Endometrium (tissue), 2 donors: ENCODE measurements at regions not wholly inside any gene's neighbourhood (a gene's known extent, or its start where the extent isn't known, plus 50 kb on each side); places are given as distances from the start of the nearest gene placed in this dataset.

Source experiments
- FAIRE-seq: peaks from 2 replicates; lab custom pipeline; 2012; peaks lifted over from hg19 to GRCh38; lab: Jason Lieb, UNC
- donor health status: control.
- donor health status: control.

DNA sequence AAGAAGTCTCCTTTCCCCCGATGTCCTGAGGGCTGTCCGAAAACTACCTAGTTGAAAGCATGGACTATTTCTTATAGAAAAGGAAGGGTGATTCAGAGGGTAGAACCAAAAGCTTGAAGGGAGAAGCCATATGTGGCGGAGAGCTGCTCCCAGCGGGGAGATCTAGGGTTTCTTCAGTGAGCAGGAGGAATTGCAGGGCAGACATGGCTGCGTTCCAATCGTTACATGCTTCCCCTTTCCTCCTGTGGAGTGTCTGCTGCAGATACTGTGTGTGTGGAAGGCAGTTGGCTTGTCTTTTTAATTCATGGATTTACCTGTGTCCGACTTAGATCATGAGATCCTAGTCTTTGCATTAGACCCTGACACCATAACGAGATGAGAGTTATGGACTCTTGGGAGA is 799.5 kb downstream of the QKI start:
- FAIRE-seq, result no peak

DNA sequence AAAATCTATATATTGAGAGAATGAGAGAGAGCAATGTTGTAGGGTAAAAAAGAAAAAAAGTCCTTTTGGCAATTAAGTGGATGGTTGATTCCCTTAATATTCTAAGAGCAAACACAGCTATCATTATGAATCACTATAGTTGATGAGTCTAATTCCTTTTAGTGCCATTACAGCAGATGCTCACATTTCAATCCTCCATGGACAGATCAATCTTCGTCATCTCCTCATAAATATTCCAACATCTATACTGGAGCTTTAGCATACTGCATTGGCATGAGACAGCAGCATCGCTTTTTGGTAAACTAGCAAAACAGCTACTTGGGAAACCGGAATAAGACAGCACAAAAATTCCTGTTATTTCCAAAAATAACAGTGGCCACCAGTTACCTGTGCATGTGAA is 796.7 kb downstream of the QKI start:
- FAIRE-seq, result no peak

DNA sequence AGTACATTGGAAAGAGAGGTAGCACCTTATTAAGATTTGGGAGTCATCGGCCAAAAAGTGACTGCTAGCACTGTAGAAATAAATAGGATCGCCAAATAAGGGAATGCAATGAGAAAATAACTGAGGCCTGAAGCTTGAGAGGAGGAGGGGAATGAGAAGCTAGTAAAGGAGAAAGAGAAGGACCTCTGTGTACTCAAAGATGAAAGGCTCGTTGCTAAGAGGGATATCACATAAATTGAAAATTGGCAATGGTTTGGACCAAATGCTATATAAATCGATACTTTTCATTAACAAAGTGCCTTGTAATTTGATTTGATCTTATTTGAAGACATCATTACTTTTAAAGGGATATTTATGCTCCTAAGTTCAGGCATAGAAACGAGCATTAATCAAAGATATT is 796.3 kb downstream of the QKI start:
- no peak for FAIRE-seq

DNA sequence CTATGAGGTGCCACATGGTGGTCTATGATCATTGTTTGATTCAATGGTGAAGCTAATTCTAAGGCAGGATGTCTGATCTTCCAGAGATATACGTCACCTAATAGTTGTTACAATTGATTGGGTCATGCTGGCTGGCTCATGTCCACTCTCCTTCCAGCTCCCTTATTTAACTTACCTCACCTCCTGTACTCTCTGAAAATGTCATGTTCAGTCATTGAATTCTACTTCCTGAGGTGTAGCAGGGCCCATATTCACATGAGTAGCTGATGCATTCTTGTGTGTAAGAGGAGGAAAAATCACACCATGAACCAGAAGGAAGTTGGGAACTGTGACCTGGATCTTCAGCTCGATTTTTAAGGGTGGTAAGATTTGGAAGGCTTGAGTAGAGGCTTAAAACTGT is 795.8 kb downstream of the QKI start:
- FAIRE-seq, result no peak

DNA sequence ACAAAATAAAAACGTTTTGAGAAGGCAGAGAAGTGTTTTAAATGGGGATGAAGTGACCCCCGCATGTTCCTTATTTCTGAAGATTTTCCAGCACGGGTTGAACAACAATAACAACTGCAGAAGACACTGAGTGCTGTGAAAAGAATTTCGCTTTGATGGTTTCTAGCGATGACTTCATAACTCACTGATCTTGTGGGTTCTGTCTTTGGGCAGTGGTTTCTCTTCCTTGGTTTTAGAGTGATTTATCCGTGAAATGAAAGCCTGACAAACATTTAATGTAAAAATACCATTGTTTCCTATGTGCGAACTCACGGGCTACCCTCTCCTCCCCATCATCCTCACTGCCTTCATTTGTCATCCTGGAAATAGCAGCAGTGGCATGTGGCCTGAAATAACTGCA is 793.9 kb downstream of the QKI start:
- FAIRE-seq, result no peak

DNA sequence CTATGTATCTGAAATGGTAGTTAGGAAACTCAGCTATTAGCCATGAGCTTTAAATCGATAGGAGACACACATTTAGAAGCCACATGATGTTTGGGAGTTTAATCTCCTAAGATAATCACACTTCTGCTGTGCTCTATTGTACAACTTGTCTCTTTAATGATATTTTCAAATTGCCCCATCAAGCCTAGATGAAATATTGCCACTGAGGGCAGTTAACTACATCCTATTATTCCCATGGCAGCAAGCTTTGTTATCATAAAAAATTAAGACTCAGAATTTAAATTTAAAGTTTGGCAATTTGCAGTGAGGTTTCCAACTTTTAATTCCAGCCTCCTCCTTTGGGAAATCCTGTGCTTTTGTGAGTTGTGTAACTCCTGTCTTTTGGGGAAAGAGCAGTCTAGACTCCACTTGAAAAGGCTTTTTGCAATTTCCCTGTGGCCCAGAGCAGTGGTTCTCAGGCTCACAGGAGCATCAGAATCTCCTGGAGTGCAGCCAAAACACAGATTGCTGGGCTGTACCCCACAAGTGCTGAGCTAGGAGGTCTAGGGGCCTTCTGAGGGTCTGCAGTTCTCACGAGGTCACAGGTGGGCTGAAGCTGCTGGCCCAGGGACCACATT is 792.4 kb downstream of the QKI start:
- FAIRE-seq, result no peak

DNA sequence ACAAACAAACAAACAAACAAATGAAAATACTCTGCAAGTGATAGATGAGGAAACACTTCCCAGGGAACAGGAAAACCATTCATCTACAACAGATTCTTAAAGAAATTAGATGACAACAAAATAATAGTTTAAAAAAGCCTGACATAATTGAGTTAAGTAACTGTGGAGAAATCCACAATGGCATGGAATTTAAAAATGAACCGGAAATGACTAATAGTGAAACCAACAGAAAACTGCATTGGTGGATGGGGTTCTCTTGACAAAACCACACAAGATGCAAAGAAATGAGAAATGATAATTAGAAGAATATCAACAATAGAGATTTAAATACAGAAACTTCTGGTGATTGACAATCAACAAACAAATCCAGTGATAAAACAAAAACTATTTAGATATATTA is 785.6 kb downstream of the QKI start:
- no peak for FAIRE-seq

DNA sequence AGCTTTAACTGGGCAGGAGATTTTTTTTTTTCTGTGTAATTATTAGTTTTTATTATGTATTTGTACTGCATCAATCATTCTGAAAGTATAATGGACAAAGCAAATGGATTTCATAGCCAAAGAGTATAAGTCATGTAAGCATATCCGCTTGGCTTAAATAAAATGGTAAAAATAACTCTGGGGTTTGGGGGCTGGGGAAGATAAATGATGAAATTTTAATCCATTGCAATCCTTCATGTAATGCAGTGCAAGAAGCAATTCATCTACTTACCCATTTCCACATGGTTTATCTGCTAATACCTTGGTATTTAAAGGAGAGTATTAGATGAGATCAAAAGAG is 781.4 kb downstream of the QKI start:
- no peak for FAIRE-seq

DNA sequence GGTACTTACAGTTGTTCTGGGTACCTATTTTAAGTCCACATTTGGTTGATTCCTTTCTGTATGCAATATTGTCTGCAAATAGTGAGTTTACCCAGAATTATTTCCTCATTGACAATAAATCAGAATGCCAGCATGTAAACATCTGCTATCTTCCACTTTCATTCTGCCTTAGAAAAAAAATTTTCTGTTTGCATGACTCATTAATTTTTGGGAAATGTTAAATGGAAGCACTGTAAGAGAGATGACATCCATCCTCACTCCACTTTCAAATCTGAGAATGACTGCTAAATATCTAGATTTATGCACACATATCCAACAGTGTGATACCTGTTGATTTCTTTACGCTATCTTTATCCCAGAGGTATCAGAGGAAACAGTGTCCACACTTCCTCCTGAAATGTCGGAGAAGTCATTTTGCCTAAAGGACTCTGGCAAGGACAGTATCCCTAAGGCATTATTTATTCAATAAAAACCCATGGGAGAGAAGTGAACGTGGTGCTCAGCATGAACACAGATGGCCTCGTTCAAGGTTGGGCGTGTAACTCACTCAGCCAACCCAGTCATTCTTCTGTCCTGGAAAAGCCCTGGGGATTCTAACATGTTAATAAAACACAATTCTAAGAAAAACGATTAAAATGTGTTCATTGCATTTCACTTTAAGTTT is 780.9 kb downstream of the QKI start:
- FAIRE-seq, result no peak

DNA sequence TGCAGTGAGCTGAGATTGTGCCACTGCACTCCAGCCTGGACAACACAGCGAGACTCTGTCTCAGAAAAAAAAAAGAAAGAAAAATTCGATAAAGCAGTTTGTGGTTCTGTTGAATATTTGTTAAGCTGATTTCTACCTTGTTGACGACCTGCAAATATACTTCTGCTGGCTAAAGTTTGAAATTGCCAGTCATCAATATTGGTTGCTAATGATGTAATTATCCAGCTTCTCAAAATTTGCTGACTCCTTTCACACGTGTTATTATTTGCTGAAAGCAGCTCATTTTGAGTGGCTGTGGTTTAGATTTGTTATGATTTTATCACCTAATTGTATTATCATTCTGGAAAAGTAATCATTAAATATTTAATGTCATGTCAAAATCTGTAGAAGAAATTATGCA is 774.3 kb downstream of the QKI start:
- FAIRE-seq, result no peak

DNA sequence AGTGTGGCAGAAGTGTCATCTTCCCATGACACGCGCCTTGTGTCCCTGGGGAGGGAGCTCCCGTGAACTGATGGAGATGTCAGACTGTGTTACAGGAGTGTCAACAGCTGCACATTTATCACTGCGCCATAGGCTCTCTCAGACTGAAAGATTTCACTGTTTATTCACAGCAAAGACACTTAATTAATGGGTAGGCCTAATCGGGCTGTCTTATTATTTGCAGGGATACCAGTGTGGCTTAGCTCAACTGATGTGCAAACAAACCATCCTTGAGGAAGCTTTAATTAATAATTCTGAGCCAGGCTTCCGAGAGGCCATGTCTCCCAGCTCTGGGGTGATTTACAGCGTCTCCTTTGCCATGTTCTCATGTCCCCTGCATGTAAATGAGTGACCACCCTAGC is 771.0 kb downstream of the QKI start:
- FAIRE-seq, result no peak

DNA sequence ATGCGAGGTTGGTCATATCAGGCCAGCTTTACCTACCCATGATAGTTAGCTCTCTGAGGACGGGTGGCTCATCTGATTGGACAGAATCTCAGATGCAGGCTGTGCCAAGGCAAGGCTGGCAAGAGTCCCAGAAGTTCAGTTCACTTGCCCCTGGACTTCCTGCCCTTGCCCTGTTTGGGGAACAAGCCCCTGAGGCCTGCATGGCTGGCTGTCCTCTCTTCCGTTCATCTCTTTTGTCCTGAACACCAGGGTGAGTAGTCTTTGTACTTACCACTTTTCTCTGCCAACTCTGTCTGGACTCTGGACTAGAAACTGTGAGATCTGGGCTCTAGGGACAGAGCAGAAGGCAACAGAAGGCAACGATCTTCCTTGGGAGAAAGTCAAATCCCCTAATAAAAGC is 769.9 kb downstream of the QKI start:
- no peak for FAIRE-seq

DNA sequence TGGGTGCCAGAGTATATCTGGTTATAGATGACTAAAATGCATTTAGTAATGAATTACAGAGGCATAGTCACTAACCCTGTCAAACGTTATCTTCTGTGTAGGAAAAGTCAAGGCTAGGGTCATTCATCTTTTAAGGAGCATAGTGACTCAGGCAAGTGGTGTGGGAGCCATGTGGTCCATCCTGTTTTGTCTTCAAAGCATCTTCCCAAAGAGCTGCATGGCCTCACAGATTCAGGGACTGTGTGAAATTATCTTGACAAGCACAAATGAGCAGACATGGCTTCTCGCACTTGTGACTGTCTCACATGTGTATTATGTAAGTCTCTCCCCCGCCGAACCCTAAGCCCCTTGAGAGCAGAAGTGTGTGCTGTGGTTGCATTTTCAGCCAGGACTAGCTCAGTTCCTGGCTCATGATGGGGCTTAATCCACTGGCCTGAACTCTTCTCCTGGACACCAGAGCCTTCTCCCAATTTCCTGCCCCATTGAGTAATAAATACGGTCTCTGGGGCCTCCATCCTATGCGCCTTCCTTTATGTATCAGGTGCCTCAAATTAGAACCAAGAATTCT is 769.1 kb downstream of the QKI start:
- no peak for FAIRE-seq

DNA sequence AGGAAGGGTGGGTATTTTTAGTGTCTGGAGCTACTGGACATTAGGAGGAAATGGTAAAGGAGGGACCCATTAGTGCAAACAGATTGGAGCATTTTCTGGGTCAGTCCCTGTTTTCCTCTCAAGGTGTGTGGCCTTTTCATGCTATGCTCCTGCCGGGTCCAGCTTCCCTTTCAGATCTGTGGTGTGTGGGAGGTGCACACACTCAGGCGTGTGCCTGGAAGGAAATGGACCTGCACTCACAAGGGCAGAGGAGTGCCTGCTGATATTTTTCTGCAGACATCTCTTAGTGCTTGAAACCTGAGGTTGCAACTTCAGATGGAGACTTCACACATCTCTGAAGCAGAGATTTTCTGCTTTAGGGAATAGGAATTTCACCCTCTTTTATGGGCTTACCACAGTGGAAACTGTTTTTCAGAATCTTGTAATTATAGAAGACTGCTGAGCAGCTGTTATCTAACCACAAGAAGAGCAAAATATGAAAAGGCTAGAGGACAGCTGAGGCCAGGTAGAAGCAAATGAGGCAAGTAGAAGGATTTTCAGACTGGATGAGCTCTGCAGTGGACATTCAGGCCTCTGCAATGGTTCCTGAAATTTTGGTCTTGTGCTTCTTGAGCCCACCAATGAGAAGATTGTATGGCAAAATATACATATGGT is 764.3 kb downstream of the QKI start:
- FAIRE-seq, result no peak

DNA sequence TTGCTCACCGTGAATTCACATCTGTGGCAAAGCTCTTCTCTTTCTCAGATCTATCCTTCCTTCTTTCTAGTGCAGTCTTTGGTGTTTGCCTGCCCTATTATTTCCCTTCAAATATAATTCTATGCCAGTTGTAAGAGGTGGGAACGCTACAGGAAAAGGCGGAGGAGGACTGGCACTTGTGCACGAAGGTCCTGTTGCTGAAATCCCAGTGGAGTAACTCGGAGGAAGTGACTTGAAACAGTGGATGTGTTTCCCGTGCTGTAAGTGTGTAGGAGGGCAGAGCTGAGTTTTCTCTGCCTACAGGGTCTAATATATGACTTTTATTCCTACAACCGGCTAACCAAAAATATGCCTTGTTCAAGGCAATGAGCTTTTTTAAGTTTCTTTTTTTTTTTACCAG is 754.8 kb downstream of the QKI start:
- FAIRE-seq, result no peak

DNA sequence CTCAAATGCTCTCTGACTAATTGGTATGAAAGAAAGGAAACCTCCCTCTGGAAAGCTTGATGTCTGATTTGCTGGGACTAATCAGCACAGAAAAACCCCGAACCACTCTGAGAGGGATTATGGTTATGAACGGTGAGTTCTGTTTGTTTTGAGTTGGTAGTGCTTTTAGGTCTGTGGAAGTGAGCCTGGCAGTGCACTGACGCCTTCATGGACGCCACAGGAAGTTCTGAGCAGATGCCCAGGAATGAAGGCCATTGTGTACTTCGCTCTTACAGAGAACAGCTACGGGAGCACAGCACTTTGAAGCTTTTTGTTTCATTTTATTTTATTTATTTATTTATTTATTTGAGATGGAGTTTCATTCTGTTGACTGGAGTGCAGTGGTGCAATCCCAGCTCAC is 754.1 kb downstream of the QKI start:
- no peak for FAIRE-seq

DNA sequence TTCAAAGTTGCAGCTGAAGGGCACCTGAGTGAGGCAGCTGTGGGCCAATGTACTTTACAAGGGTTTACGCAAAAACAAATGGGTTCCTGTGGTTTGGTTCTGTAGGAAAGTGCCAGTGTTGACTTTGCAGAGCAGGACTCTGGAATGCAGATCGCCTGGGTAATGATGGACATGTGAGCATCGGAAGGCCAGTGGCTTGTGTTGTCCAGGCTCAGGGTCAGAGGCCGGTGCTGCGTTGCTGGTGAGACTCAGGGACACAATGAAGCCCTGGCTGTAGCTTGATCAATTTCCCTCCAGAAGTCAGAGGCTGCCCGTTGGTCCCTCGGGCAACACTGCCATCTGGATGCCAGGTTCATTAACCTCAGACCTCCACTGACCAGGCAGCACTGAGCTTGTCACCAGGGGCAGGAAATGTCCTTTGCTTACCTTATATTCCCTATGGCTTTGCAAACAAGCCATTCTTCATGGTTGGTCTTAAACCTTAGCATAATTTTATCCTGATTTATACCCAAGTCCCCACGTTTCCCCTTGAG is 753.4 kb downstream of the QKI start:
- FAIRE-seq, result no peak

DNA sequence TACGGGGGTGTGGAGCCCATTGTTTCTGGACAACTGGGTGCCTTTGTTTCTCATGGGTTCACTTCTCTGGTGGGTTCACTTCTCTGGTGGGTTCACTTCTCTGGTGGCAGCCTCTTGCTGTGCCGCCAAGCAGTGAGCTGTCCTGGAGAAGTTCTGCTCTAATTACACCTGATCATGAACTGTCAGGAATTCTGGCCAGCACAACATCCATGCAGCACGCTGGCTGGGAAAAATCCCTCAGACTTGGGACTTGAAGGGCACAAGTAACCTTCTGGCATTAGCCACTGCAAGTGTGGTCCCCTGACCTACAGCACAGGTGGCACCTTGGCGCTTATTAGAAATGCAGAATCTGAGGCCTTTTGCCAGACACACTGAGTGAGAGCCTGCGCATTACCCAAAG is 752.5 kb downstream of the QKI start:
- FAIRE-seq, result no peak

DNA sequence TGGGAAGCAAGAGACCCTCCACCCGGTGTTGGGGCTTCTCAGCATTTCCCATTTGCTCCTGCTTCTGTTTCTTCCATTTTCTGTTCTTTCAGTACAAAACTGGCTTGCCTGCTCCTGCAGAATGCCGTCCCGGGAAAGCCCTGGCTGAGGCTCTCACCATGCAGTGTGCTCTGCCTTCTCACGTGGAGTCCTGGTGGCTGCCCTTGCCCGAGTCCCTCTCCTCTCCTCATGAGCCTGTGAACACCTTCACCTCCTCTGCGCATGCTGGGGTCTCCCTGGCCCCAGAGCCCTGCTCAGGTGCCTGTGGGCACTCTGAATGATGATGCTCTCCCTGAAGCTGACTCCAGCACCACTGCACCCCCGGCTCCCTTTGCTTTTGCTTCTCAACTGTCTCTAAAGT is 752.0 kb downstream of the QKI start:
- FAIRE-seq, result no peak

DNA sequence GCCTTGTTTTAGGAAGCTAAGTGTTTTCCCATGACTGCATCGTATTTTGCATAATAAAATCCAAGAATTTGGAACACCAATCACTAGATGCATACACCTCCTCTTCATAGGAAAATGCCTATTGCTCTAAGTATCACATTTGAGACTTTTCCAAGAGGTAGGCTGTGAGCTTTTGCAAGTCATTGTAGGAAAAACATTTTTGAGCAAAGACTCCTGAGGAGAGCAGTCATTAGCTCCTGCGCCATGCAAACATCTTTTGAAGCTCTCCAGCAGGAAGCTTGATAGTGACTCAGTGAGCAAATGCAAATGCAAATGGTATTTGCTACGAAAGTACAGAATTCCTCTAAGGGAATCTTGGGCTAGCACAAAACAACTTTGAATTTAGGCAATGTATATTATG is 750.4 kb downstream of the QKI start:
- no peak for FAIRE-seq

DNA sequence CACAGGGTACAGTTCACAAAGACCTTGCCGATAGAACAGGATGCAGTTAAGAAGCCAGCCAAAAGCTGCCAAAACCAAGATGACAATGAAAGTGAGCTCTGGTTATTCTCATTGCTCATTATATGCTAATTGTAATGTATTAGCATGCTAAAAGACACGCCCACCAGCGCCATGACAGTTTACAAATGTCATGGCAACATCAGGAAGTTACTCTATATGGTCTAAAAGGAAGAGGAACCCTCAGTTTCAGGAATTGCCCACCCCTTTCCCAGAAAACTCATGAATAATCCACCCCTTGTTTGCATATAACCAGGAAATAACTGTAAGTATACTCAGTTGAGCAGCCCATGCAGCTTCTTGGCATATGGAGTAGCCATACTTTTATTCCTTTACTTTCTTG is 748.7 kb downstream of the QKI start:
- no peak for FAIRE-seq

DNA sequence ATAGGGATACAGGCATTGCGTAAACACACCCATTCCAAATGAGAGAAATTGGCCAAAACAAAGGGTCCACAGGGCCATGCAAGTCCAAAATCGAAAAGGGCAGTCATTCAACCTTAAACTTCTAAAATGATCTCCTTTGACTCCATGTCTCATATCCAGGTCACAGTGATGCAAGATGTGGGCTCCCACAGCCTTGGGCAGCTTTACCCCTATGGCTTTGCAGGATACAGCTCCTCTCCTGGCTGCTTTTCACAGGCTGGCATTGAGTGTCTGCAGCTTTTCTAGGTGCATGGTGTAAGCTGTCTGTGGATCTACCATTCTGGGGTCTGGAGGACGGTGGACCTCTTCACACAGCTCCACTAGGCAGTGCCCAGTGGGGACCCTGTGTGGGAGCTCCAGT is 744.5 kb downstream of the QKI start:
- no peak for FAIRE-seq

DNA sequence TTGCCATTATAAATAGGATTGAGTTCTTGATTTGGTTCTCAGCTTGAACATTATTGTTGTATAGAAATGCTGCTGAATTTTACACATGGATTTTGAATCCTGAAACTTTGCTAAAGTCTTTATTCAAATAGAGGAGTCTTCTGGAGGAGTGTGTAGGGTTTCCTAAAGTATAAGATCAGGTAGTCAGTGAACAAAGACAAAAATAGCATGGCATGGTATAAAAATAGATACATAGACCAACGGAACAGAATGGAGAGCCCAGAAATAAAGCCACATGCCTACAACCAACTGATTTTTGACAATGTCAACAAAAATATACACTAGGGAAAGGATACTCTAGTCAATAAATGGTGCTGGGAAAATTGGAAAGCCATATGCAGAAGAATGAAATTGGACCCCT is 740.1 kb downstream of the QKI start:
- no peak for FAIRE-seq

DNA sequence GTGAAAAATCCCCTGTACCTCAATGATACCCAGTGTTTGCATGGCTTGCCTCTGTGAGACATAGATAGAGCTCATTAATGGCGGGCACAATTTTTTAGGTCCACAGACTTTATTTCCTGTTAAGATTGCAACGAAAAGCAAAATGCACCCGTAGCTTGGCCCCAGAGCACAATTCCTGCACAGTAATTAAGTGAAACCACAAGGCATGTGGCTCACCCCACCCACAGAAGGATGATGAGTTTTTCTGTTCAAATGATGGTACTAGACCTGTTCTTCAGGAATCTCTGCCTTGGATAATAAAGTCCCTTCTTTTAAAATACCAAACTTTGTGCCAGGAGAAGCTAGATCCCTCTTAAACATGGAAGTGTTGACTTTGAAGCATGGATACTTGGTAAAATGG is 738.1 kb downstream of the QKI start:
- FAIRE-seq, result no peak
